KMS-11 (cell line): ENCODE measurements at regions not wholly inside any gene's neighbourhood (a gene's known extent, or its start where the extent isn't known, plus 50 kb on each side); places are given as distances from the start of the nearest gene placed in this dataset.
A peak's percentile ranks its signal among the peaks of the same experiment; 100 is the strongest.
"Not testable (repeated sequence)": the region's sequence is repeated elsewhere in the genome, so short reads cannot be mapped to it uniquely, and the experiment has no call there.

Source experiments
- H2AFZ ChIP-seq: fragments of 200-600 bp; sonication (generic); 2 replicates; pipeline ENCODE4 v1.6.1; 2016; ENCODE audit warnings: antibody characterized with exemption, mixed run types, low read depth
- H3K27ac ChIP-seq: fragments of 200-600 bp; sonication (generic); 2 replicates; pipeline ENCODE4 v1.6.1; 2016; ENCODE audit warnings: mild to moderate bottlenecking, mixed run types
- H3K27me3 ChIP-seq: fragments of 200-600 bp; sonication (generic); 2 replicates; pipeline ENCODE4 v1.6.1; 2017; ENCODE audit warnings: mild to moderate bottlenecking, low read depth, mixed run types, moderate library complexity; ENCODE audit not compliant: insufficient read depth
- H3K36me3 ChIP-seq: fragments of 200-600 bp; sonication (generic); 2 replicates; pipeline ENCODE4 v1.6.1; 2017; ENCODE audit warnings: mild to moderate bottlenecking, mixed run types; ENCODE audit not compliant: insufficient read depth
- H3K4me1 ChIP-seq: fragments of 200-600 bp; sonication (generic); 2 replicates; pipeline ENCODE4 v1.6.1; 2016; ENCODE audit warnings: mild to moderate bottlenecking, low read depth, mixed run types; ENCODE audit not compliant: poor library complexity, severe bottlenecking
- H3K4me2 ChIP-seq: fragments of 200-600 bp; sonication (generic); 2 replicates; pipeline ENCODE4 v1.7.0; 2016; ENCODE audit warnings: mild to moderate bottlenecking, mixed run types
- H3K4me3 ChIP-seq: fragments of 200-600 bp; sonication (generic); IDR thresholded peaks from 2 replicates; pipeline ENCODE4 v1.6.1; 2017; ENCODE audit warnings: low read depth, low read length, mixed read lengths; ENCODE audit not compliant: insufficient read depth
- H3K79me2 ChIP-seq: fragments of 200-600 bp; sonication (generic); 2 replicates; pipeline ENCODE4 v1.6.1; 2016; ENCODE audit warnings: low read depth, mixed run types; ENCODE audit not compliant: insufficient read depth
- H3K9ac ChIP-seq: fragments of 200-600 bp; sonication (generic); 2 replicates; pipeline ENCODE4 v1.6.1; 2016; ENCODE audit warnings: mild to moderate bottlenecking, mixed run types
- H4K20me1 ChIP-seq: fragments of 200-600 bp; sonication (generic); 2 replicates; pipeline ENCODE4 v1.6.1; 2016; ENCODE audit warnings: mild to moderate bottlenecking, mixed run types; ENCODE audit not compliant: insufficient read depth
- TF ChIP-seq, protein P1 (sequence below): fragments of 200-600 bp; sonication (generic); conservative IDR thresholded peaks from 2 replicates; pipeline ENCODE4 v1.6.1; 2017; ENCODE audit warnings: low read depth, mild to moderate bottlenecking, antibody characterized with exemption, low read length, moderate library complexity, mixed read lengths

GRCh38 chr6:85329196-85329595 lies 120.7 kb upstream of the NT5E start:
- Histone ChIP-seq H3K79me2 (no peaks in the 10 kb centered on the region), H3K4me2 (no peak overlapping the region), H3K27ac (no peak overlapping the region), H3K4me3 (no peak overlapping the region), H3K9ac (no peak overlapping the region), H2AFZ (no peak overlapping the region), H3K4me1 (no peaks in the 10 kb centered on the region), H4K20me1 (no peaks in the 10 kb centered on the region), H3K36me3 (no peaks in the 10 kb centered on the region), H3K27me3 (no peaks in the 10 kb centered on the region)
- TF ChIP-seq, protein P1, sequence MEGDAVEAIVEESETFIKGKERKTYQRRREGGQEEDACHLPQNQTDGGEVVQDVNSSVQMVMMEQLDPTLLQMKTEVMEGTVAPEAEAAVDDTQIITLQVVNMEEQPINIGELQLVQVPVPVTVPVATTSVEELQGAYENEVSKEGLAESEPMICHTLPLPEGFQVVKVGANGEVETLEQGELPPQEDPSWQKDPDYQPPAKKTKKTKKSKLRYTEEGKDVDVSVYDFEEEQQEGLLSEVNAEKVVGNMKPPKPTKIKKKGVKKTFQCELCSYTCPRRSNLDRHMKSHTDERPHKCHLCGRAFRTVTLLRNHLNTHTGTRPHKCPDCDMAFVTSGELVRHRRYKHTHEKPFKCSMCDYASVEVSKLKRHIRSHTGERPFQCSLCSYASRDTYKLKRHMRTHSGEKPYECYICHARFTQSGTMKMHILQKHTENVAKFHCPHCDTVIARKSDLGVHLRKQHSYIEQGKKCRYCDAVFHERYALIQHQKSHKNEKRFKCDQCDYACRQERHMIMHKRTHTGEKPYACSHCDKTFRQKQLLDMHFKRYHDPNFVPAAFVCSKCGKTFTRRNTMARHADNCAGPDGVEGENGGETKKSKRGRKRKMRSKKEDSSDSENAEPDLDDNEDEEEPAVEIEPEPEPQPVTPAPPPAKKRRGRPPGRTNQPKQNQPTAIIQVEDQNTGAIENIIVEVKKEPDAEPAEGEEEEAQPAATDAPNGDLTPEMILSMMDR, result no peak

DNA sequence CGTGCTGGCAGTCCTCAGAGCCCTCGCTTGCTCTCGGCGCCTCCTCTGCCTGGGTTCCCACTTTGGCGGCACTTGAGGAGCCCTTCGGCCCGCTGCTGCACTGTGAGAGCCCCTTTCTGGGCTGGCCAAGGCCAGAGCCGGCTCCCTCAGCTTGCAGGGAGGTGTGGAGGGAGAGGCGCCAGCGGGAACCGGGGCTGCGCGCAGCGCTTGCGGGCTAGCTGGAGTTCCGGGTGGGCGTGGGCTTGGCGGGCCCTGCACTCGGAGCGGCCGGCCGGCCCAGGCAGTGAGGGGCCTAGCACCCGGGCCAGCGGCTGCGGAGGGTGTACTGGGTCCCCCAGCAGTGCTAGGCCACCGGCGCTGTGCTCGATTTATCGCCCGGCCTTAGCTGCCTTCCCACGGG lies 124.1 kb upstream of the NT5E start:
- H3K4me1 ChIP-seq, H3K79me2 ChIP-seq, H3K27ac ChIP-seq: not testable (repeated sequence)

GRCh38 chr6:85323435-85324040 lies 126.3 kb upstream of the NT5E start:
- Histone ChIP-seq H3K4me2 (no peak overlapping the region), H3K79me2 (no peaks in the 10 kb centered on the region), H4K20me1 (no peaks in the 10 kb centered on the region), H2AFZ (no peak overlapping the region), H3K27me3 (no peaks in the 10 kb centered on the region), H3K4me3 (no peak overlapping the region), H3K36me3 (no peaks in the 10 kb centered on the region), H3K9ac (no peak overlapping the region), H3K27ac (no peak overlapping the region), H3K4me1 (no peaks in the 10 kb centered on the region)
- TF ChIP-seq, protein P1, result peak; percentile 83

More for the DNA sequence above, 124.1 kb upstream of the NT5E start:
- not testable (repeated sequence) for H3K36me3 ChIP-seq, H4K20me1 ChIP-seq, H3K4me3 ChIP-seq, H3K9ac ChIP-seq, H2AFZ ChIP-seq, H3K4me2 ChIP-seq, H3K27me3 ChIP-seq

DNA sequence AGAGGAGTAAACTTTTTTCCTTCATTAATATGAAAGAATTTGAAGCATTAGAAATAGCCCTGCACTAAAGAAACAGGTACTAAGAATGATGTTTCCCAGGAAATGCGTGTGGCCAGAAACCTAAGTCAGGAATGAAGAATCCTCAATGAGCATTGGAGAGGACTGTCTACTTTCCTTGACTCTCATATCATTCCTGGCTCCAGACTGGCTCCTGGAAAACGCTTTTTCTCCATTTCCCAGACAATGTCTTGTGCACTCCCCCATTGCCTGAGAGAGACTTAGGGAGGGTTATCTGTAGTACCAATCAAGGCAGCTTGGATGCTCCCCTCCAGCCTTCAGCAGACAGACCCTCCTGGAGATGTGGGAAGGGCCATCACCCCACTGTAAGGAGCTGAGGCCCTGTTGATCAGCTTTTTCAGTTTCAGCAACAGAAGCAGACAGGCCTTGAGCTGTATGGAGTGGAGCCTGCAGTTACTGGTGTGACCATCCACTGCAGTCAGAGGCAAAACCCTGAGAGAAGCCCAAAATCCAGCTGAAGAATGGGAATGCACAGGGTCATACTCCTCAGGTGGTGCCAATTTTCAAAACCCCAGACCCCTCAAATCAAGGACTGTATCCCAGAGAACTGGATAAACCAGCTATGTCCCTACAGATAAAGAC lies 127.3 kb upstream of the NT5E start:
- Histone ChIP-seq H3K79me2 (no peaks in the 10 kb centered on the region), H3K4me3 (no peak overlapping the region), H3K27me3 (no peaks in the 10 kb centered on the region), H3K4me1 (no peaks in the 10 kb centered on the region), H3K27ac (no peak overlapping the region), H3K4me2 (no peak overlapping the region), H3K36me3 (no peaks in the 10 kb centered on the region), H2AFZ (no peak overlapping the region), H4K20me1 (no peaks in the 10 kb centered on the region), H3K9ac (no peak overlapping the region)
- TF ChIP-seq, protein P1, result no peak

- H3K79me2 ChIP-seq, result no peaks in the 10 kb centered on the region
- no peak overlapping the region for H3K9ac ChIP-seq
- H3K27ac ChIP-seq, result no peak overlapping the region
- no peak overlapping the region for H2AFZ ChIP-seq
- no peaks in the 10 kb centered on the region for H3K36me3 ChIP-seq
- H4K20me1 ChIP-seq, result no peaks in the 10 kb centered on the region
- TF ChIP-seq, protein P1, result no peak
- no peaks in the 10 kb centered on the region for H3K27me3 ChIP-seq
- H3K4me3 ChIP-seq, result no peak overlapping the region
- no peak overlapping the region for H3K4me2 ChIP-seq
- no peaks in the 10 kb centered on the region for H3K4me1 ChIP-seq
These were observed 128.0 kb upstream of the NT5E start for GRCh38 chr6:85321906-85322305.
